GM23248 (cell line): ENCODE measurements at regions not wholly inside any gene's neighbourhood (a gene's known extent, or its start where the extent isn't known, plus 50 kb on each side); places are given as distances from the start of the nearest gene placed in this dataset.

Experiments used
- EZH2 ChIP-seq: fragments of 200-600 bp; sonication (generic); IDR thresholded peaks from 2 replicates; pipeline ENCODE4 v1.6.1; 2018; ENCODE audit warnings: antibody characterized with exemption, mild to moderate bottlenecking; ENCODE audit not compliant: insufficient read depth, poor library complexity, severe bottlenecking
- EZH2phosphoT487 ChIP-seq: fragments of 200-600 bp; sonication (generic); IDR thresholded peaks from 2 replicates; pipeline ENCODE4 v1.6.1; 2018; ENCODE audit warnings: antibody characterized with exemption, moderate library complexity, mild to moderate bottlenecking, low read depth; ENCODE audit not compliant: insufficient read depth

GRCh38 chr12:67929384-67929772 lies 59.9 kb upstream of the IFNG-AS1 start:
- no peak for TF ChIP-seq EZH2phosphoT487
- no peak for TF ChIP-seq EZH2
